ENCODE measurements at regions not wholly inside any gene's neighbourhood (a gene's known extent, or its start where the extent isn't known, plus 50 kb on each side); places are given as distances from the start of the nearest gene placed in this dataset.

DNA sequence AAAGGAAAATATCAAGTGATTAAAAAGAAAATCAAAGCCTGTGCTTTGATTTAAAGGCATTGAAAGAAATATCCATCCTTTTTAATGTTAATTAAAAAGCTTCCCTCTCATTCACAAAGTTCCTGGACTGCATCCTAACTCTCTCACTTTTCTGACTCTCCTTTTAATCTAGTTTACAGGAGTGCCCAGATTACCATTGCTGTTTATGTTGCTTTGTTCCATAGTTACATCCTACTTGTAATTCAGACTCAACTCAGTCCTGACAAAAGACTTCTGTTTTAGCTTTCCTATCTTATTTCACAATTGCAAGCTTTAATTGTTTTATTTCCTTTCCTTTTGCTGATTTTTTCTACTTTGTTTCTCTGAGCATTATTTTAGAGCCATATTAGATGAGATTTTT, 160.7 kb upstream of the DTNA start:
- no peak for TF ChIP-seq GATA2 (IDR thresholded peaks at IDR 0.05; ENCODE audit: low read depth, low read length)
- TF ChIP-seq GATA3 (IDR thresholded peaks at IDR 0.05; ENCODE audit: low read depth, low read length), result no peak
